Caco-2 (cell line): ENCODE measurements at regions not wholly inside any gene's neighbourhood (a gene's known extent, or its start where the extent isn't known, plus 50 kb on each side); places are given as distances from the start of the nearest gene placed in this dataset.

Source experiments
- BruUV-seq: library from RNA; stranded (reverse); fragments of 400-500 nt; replicated peaks from 2 replicates; lab custom pipeline; 2021; lab: Mats Ljungman, UMichigan
- CTCF ChIA-PET: fragments of 300-600 bp; sonication (Branson Sonifier 250); formaldehyde crosslinking; loops from one replicate; lab custom pipeline; 2022; ENCODE audit warnings: antibody characterized with exemption; lab: Charles Lee
- POLR2A ChIA-PET: fragments of 300-600 bp; sonication (Branson Sonifier 250); formaldehyde crosslinking; loops from one replicate; lab custom pipeline; 2022; ENCODE audit warnings: antibody characterized with exemption; lab: Charles Lee
- DNase-seq, 2 experiments: peaks; one replicate each; pipeline versions ENCODE4 v3.0.0 to v3.0.0-alpha.2; 2020 to 2022
- H3K27me3 ChIP-seq: replicated peaks from 2 replicates; pipeline ENCODE4 v1.6.0; 2011; ENCODE audit warnings: low read length; ENCODE audit not compliant: control insufficient read depth, insufficient read depth
- H3K36me3 ChIP-seq: 2 replicates; pipeline ENCODE4 v1.5.1; 2011; ENCODE audit warnings: low read length; ENCODE audit not compliant: control insufficient read depth, insufficient read depth
- H3K4me1 ChIP-seq: fragments of 250-450 bp; sonication (Bioruptor Pico); 2 replicates; pipeline ENCODE4 v1.5.1; 2020; ENCODE audit warnings: mild to moderate bottlenecking
- H3K4me3 ChIP-seq: 2 replicates; pipeline ENCODE4 v1.5.1; 2011; ENCODE audit warnings: low read depth, mild to moderate bottlenecking, control low read depth, low read length
- H3K9me3 ChIP-seq: fragments of 250-450 bp; sonication (Bioruptor Pico); 2 replicates; pipeline ENCODE4 v1.5.1; 2020; ENCODE audit warnings: mild to moderate bottlenecking, moderate library complexity
- H3K27ac Mint-ChIP-seq: one replicate; pipeline ENCODE4 v1.8.0; 2022; ENCODE audit warnings: mixed read lengths; ENCODE audit not compliant: unreplicated experiment
- H3K27me3 Mint-ChIP-seq: one replicate; pipeline ENCODE4 v1.8.0; 2022; ENCODE audit warnings: mixed read lengths; ENCODE audit not compliant: insufficient read depth, unreplicated experiment
- H3K36me3 Mint-ChIP-seq: one replicate; pipeline ENCODE4 v1.8.0; 2022; ENCODE audit warnings: mild to moderate bottlenecking, mixed read lengths; ENCODE audit not compliant: insufficient read depth, unreplicated experiment
- H3K4me1 Mint-ChIP-seq: one replicate; pipeline ENCODE4 v1.8.0; 2022; ENCODE audit warnings: low read depth, mixed read lengths; ENCODE audit not compliant: unreplicated experiment
- H3K4me3 Mint-ChIP-seq: one replicate; pipeline ENCODE4 v1.8.0; 2022; ENCODE audit warnings: mild to moderate bottlenecking, moderate library complexity, mixed read lengths; ENCODE audit not compliant: unreplicated experiment
- H3K9me3 Mint-ChIP-seq: one replicate; pipeline ENCODE4 v1.8.0; 2022; ENCODE audit warnings: mixed read lengths; ENCODE audit not compliant: unreplicated experiment
- CTCF ChIP-seq, 2 experiments: fragments of 200-600 bp in 1 of 2; IDR thresholded peaks; 1 replicate in 1 of 2; 2 replicates in 1 of 2; pipeline versions ENCODE4 v1.5.1 to v1.8.0; 2011 to 2022; ENCODE audit warnings: antibody characterized with exemption in 1 of 2, control low read depth in 1 of 2, inconsistent platforms in 1 of 2, low read depth in 1 of 2, low read length in 1 of 2, mild to moderate bottlenecking in 1 of 2, moderate library complexity in 1 of 2; ENCODE audit not compliant: insufficient read depth in 1 of 2, severe bottlenecking in 1 of 2, unreplicated experiment in 1 of 2
- intact Hi-C: fragments of 100-400 bp; cut with micrococcal nuclease; formaldehyde crosslinking; loops from one replicate; pipeline ENCODE4 v1.10.0; 2022; ENCODE audit not compliant: unreplicated experiment

DNA sequence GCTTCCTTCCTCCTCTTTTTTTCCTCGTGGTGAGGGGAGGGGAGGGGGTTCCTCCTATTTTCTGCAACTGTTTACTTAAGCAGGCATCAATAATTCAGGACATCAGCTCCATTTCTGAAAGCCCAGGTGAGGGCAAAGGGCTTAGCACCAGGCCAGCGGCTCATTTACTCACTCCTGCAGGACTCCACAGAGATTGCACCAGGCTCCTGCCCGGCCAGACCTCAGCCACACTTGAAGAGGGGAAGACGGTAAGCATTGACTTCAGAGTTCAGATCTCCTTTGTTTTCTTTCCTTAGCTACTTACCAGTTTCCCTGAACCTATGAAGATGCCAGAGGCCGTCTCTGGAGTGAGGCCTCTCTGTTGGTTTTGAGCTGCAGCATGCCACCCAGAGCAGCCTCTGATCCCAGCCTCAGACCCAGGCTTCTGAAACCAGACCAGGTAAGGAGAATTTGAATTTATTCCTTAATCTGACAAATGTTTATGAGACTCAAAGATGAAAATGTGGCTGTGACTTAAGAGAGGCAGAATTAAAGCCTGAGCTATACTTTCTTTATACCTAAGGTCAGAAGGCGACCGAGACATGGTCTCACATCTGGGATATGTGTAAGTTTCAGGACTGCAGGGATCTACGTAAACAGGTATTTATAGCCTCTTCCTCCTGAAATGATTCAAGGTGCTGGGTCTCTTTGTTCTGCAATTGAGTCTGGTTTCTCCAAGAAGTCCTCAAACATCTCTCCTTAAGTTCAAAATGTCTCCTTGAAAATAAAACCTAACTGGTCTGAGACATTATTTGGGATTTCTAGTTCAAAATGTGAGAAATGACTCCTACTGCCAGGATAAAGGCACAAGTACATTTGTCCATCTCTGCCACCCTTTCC is 272.5 kb upstream of the RUNX1 start:
- no peak overlapping the region for H3K27ac Mint-ChIP-seq
- DNase-seq, result no peak
- BruUV-seq, result no TSS peak
- Histone ChIP-seq H3K36me3 (no peaks in the 10 kb centered on the region), H3K4me1 (peaks cover 10% of the 10 kb centered on the region), H3K4me3 (no peak overlapping the region), H3K27me3 (no peaks in the 10 kb centered on the region), H3K9me3 (no peaks in the 10 kb centered on the region)
- no peak for TF ChIP-seq CTCF (IDR thresholded peaks at IDR 0.05; ENCODE audit: insufficient read depth in 1 of 2, low read depth in 1 of 2, low read length in 1 of 2, severe bottlenecking in 1 of 2, unreplicated experiment in 1 of 2)
- intact Hi-C loops, result no loop called here
- POLR2A ChIA-PET, result no interaction called here
- CTCF ChIA-PET, result no interaction called here
- H3K4me3 Mint-ChIP-seq, result no peak overlapping the region
- H3K9me3 Mint-ChIP-seq, result no peaks in the 10 kb centered on the region
- H3K4me1 Mint-ChIP-seq, result no peaks in the 10 kb centered on the region
- H3K36me3 Mint-ChIP-seq, result no peaks in the 10 kb centered on the region
- H3K27me3 Mint-ChIP-seq, result no peaks in the 10 kb centered on the region

DNA sequence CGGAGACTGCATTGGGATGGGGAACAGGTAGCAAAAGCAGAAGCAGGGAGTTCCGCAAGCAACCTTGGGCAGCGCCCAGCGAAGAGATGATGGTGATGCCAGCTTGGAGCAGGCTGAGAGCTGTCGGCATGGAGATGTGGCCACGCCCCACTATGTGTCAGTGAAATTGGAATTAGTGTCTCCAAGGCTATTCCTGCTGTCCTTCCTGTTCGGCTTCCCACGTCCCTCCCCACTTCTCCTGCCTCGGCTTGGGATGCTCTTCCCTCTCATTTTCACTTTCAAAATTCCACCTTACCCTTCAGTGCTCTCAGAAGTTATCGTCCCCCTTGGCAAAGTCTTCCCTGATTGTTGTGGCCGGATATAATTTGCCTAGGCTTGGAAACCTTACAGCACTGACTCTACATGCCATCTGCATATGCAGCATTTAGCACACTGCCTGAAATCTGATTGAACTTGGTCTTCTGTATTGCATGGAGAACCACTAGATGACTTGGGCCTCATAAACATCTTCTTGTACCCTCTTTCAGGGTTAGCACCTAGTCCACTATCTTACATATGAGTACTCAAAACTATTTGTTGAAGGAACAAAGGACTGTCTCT is 270.7 kb upstream of the RUNX1 start:
- no peaks in the 10 kb centered on the region for H3K27me3 ChIP-seq

DNA sequence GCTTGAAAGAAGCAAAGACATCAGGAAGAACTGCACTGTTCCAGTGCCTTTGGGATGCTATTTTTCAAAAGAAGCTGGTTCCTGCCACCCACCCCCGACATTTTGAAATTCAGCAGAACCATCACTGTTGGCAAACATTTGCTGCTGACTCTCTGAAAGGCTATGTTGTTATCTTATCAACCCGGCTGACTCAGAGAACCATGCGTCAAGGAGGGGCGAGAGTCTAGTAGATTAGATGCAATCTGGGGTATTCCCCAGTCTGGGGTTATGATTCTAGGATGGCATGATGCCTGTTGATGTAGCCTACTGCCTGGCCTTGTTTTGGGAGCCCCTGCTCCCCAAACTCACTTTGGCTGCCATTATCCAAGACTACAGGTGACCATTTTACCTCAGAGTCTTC is 267.8 kb upstream of the RUNX1 start:
- Mint-ChIP-seq H3K27ac (no peak overlapping the region), H3K4me3 (no peak overlapping the region), H3K9me3 (peaks cover 8% of the 10 kb centered on the region), H3K27me3 (no peaks in the 10 kb centered on the region), H3K4me1 (no peaks in the 10 kb centered on the region), H3K36me3 (no peaks in the 10 kb centered on the region)
- H3K4me1 ChIP-seq, result peaks cover 16% of the 10 kb centered on the region
- intact Hi-C loops, result no loop called here
- H3K27me3 ChIP-seq, result no peaks in the 10 kb centered on the region
- POLR2A ChIA-PET, result no interaction called here
- DNase-seq, result peak; percentile 22 to 39
- CTCF ChIA-PET, result no interaction called here
- no peaks in the 10 kb centered on the region for H3K9me3 ChIP-seq
- TF ChIP-seq CTCF (IDR thresholded peaks at IDR 0.05; ENCODE audit: insufficient read depth in 1 of 2, low read depth in 1 of 2, low read length in 1 of 2, severe bottlenecking in 1 of 2, unreplicated experiment in 1 of 2), result no peak
- BruUV-seq, result no TSS peak
- H3K4me3 ChIP-seq, result no peak overlapping the region
- no peaks in the 10 kb centered on the region for H3K36me3 ChIP-seq

More for the DNA sequence above, 270.7 kb upstream of the RUNX1 start:
- BruUV-seq, result no TSS peak
- peaks cover 8% of the 10 kb centered on the region for H3K9me3 Mint-ChIP-seq
- H3K27ac Mint-ChIP-seq, result no peak overlapping the region
- no peaks in the 10 kb centered on the region for H3K36me3 Mint-ChIP-seq
- intact Hi-C loops, result no loop called here
- POLR2A ChIA-PET, result no interaction called here
- H3K27me3 Mint-ChIP-seq, result no peaks in the 10 kb centered on the region
- no peak for TF ChIP-seq CTCF (IDR thresholded peaks at IDR 0.05; ENCODE audit: insufficient read depth in 1 of 2, low read depth in 1 of 2, low read length in 1 of 2, severe bottlenecking in 1 of 2, unreplicated experiment in 1 of 2)
- Histone ChIP-seq H3K4me1 (peaks cover 16% of the 10 kb centered on the region), H3K9me3 (no peaks in the 10 kb centered on the region), H3K4me3 (no peak overlapping the region), H3K36me3 (no peaks in the 10 kb centered on the region)
- H3K4me1 Mint-ChIP-seq, result no peaks in the 10 kb centered on the region
- DNase-seq, result no peak
- CTCF ChIA-PET, result no interaction called here
- no peak overlapping the region for H3K4me3 Mint-ChIP-seq
